ENCODE measurements at regions not wholly inside any gene's neighbourhood (a gene's known extent, or its start where the extent isn't known, plus 50 kb on each side); places are given as distances from the start of the nearest gene placed in this dataset.

- Histone ChIP-seq H3K9me3 (ENCODE audit: insufficient read depth in 2 of 2, low read depth in 1 of 2, low read length in 1 of 2) (no peaks in the 10 kb centered on the region; a peak in 1 of 4 replicates), H3K23me2 (ENCODE audit: low read depth, low read length) (no peaks in the 10 kb centered on the region), H3K79me1 (ENCODE audit: low read depth, low read length) (no peaks in the 10 kb centered on the region), H3K27me3 (replicated peaks in 1 of 4; ENCODE audit: control insufficient read depth in 3 of 4, extremely low read depth in 1 of 4, insufficient read depth in 3 of 4, low read length in 3 of 4) (no peaks in the 10 kb centered on the region), H3K4me2 (ENCODE audit: insufficient read depth in 1 of 2, low read depth in 2 of 2, low read length in 2 of 2) (no peak overlapping the region), H3K14ac (ENCODE audit: insufficient read length) (no peak overlapping the region), H2BK12ac (ENCODE audit: low read depth, low read length) (no peak overlapping the region), H4K8ac (ENCODE audit: extremely low read depth, insufficient read depth, low read length) (no peak overlapping the region), H2BK15ac (ENCODE audit: low read length) (no peak overlapping the region), H3K36me3 (ENCODE audit: control insufficient read depth in 2 of 4, insufficient read depth in 4 of 4, low read length in 3 of 4) (no peaks in the 10 kb centered on the region), H2BK20ac (ENCODE audit: low read length) (no peak overlapping the region), H3K4me3 (ENCODE audit: extremely low read depth in 1 of 4, insufficient read depth in 2 of 4, low read depth in 3 of 4, low read length in 4 of 4) (no peak overlapping the region), H2BK5ac (ENCODE audit: low read depth, low read length) (no peak overlapping the region), H2AK5ac (ENCODE audit: low read depth, low read length) (no peak overlapping the region), H4K5ac (ENCODE audit: insufficient read length, low read depth, low read length) (no peak overlapping the region), H2BK120ac (replicated peaks; ENCODE audit: low read depth, low read length) (no peak overlapping the region), H3K4ac (replicated peaks; ENCODE audit: insufficient read length, low read depth, low read length) (no peak overlapping the region), H3K56ac (replicated peaks; ENCODE audit: insufficient read length, low read depth, low read length) (no peak overlapping the region), H3K4me1 (replicated peaks in 1 of 4; ENCODE audit: control insufficient read depth in 3 of 4, insufficient read depth in 4 of 4, low read length in 3 of 4) (peaks cover 0 to 5% (median 1%) of the 10 kb centered on the region in 4 experiments; a peak in 2 of 7 replicates), H2AFZ (ENCODE audit: low read length) (no peak overlapping the region), H3K9ac (replicated peaks in 1 of 4; ENCODE audit: extremely low read depth in 1 of 4, low read depth in 3 of 4, low read length in 3 of 4) (no peak overlapping the region), H4K91ac (replicated peaks; ENCODE audit: insufficient read length, low read length) (no peak overlapping the region), H3K27ac (ENCODE audit: low read depth, low read length) (no peak overlapping the region), H3K23ac (ENCODE audit: insufficient read length) (no peak overlapping the region), H3K18ac (ENCODE audit: extremely low read depth, low read length) (no peak overlapping the region), H3K79me2 (ENCODE audit: control insufficient read depth in 1 of 2, insufficient read depth in 2 of 2, low read length in 2 of 2) (no peaks in the 10 kb centered on the region), H4K20me1 (replicated peaks in 1 of 2; ENCODE audit: control insufficient read depth in 1 of 2, insufficient read depth in 2 of 2, low read length in 2 of 2) (no peaks in the 10 kb centered on the region)
- 89% methylated on average over 2 of the region's 2 CpGs; no CpG with 5 or more reads in 1 of the 2 experiments for WGBS, 2 experiments (ENCODE audit: extremely low coverage in 1 of 2, insufficient coverage in 1 of 2, insufficient read length in 1 of 2, insufficient replicate concordance in 2 of 2, low coverage in 1 of 2, low lambda C conversion rate in 2 of 2, missing lambda C conversion rate in 1 of 2)
- POLR2A ChIA-PET (ENCODE audit: partially characterized antibody), result no interaction called here
- CTCF ChIA-PET (ENCODE audit: partially characterized antibody), result no interaction called here
- DNase-seq (ENCODE audit: low read depth in 1 of 2, low spot score in 2 of 2) (no peak), FAIRE-seq (no peak)
- no peak for TF ChIP-seq CTCF (IDR thresholded peaks at IDR 0.05; ENCODE audit: control extremely low read depth in 1 of 3, insufficient read depth in 1 of 3, low read depth in 1 of 3, low read length in 3 of 3)
- no peak for TF ChIP-seq SP1 (IDR thresholded peaks at IDR 0.05; ENCODE audit: low read depth, low read length)
- TF ChIP-seq FOSL1 (IDR thresholded peaks at IDR 0.05; ENCODE audit: insufficient read depth, low read depth, low read length), result no peak
- no peak for TF ChIP-seq SIRT6 (IDR thresholded peaks at IDR 0.05; ENCODE audit: low read length)
- TF ChIP-seq SUZ12 (IDR thresholded peaks at IDR 0.05; ENCODE audit: low read length), result no peak
- no peak for TF ChIP-seq MAX (IDR thresholded peaks at IDR 0.05)
- no peak for TF ChIP-seq SAP30 (IDR thresholded peaks at IDR 0.05; ENCODE audit: insufficient read depth, insufficient replicate concordance, low read length)
- no peak for TF ChIP-seq RNF2 (IDR thresholded peaks at IDR 0.05; ENCODE audit: borderline replicate concordance, low read depth, low read length, missing control alignments, poor library complexity, severe bottlenecking)
- no peak for TF ChIP-seq SIN3A (conservative IDR thresholded peaks at IDR 0.05 in 1 of 2, IDR thresholded peaks at IDR 0.05 in 1 of 2; ENCODE audit: low read depth in 1 of 2, low read length in 2 of 2)
- TF ChIP-seq RXRA (IDR thresholded peaks at IDR 0.05; ENCODE audit: insufficient read depth, low read depth, low read length), result no peak
- TF ChIP-seq SIX5 (IDR thresholded peaks at IDR 0.05; ENCODE audit: low read depth, low read length), result no peak
- TF ChIP-seq POU5F1 (IDR thresholded peaks at IDR 0.05; ENCODE audit: low read depth, low read length), result no peak
These were observed 285.4 kb downstream of the CXCL12 start for GRCh38 chr10:44099511-44099910.

All from H1 (cell line).